Posterior cingulate gyrus (tissue), 11 donors: ENCODE measurements at regions not wholly inside any gene's neighbourhood (a gene's known extent, or its start where the extent isn't known, plus 50 kb on each side); places are given as distances from the start of the nearest gene placed in this dataset.

Experiments used
- DNase-seq, 10 donors: peaks; one replicate each; pipeline versions ENCODE4 v3.0.0 to v3.0.0-alpha.2; 2020 to 2021; ENCODE audit warnings: mixed read lengths in 3 of 10
- intact Hi-C: fragments of 100-400 bp; cut with DNase I; formaldehyde crosslinking; loops from one replicate; pipeline ENCODE4 v1.15.1; 2023

DNA sequence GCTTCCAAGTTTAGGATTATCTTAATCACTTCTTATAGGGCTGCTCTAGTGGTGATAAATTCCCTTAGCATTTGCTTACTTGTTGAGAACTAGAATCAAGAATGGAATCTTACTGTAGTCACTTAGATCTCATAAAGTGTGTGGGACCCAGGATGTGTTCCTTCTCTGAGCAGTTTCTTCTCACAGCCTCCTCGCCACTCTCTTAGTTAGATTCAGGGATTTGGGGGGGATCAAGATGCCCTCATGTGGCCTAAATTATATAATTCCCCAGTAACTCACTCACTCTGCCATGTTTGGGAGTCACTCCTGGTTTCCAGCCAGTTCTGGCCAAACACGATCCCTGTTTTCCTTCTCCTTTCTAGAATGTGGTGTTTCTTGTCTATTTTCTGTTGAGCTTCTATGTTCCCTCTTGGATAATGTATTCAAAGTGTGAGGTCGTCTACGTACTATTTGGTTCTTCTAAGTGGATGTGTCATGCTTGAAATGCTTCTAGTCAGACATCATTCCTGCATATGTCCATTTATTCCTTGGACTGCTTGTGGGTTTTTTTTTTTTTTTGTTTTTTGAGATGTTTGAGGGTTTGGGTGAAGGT is 414.9 kb upstream of the SYT4 start:
- DNase-seq: no peak

DNA sequence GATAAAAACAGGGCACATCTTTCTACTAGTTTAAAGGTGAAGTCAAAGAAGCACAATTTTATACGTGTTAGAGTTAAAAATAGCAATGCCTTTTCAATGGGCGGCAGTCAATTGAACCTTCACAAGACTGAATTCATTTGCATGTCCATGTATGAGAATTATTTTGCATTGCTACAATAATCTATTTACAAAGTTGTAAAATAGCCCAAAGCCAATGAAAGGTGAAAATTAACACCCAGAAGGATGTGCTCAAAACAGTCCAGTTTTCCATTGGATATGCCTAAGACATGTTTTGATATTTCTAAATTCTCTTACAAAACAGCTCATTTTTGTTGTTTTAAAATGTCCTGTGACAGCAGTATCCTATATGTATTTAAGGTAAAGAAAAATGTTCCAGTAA is 425.1 kb upstream of the SYT4 start:
- DNase-seq: no peak
- intact Hi-C loops: no loop called here

More for the DNA sequence above, 414.9 kb upstream of the SYT4 start:
- intact Hi-C loops: no loop called here

DNA sequence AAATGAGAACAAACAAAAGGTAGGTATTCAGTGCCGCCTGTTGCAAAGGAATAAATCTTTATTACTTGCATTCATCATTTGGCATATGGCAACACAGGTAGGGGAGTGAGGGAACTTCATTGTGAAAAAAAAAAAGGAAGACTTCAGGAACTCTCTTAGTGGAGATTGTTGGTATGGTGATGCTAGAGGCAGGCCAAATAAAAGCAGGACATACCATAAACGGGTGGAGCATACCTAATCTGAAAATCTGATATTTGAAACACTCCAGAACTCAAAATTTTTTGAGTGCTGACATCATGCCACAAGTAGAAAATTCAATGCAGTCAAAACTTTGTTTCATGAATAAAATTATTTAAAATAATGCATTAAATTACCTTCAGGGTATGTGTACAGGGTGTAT is 425.8 kb upstream of the SYT4 start:
- intact Hi-C loops: no loop called here
- no peak for DNase-seq

DNA sequence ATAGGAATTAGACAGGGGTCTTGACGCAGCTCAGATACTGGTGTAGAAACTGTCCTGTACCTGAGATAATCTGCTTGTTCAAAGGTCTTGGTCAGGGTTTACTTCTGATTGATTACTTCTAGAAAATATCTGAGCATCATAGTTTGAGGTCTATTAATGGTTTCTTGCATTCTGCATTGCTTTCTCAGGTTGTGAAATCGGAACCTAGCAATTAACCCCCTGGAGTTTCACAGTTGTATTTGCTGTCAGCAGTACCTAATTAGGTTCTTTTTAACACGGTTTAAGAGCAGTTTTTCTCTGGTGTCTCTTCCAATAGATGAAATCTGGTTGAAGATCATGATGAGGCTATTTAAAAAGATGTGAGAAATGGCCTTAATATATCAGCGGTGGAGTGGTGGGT is 428.6 kb upstream of the SYT4 start:
- DNase-seq: no peak
- intact Hi-C loops: no loop called here

DNA sequence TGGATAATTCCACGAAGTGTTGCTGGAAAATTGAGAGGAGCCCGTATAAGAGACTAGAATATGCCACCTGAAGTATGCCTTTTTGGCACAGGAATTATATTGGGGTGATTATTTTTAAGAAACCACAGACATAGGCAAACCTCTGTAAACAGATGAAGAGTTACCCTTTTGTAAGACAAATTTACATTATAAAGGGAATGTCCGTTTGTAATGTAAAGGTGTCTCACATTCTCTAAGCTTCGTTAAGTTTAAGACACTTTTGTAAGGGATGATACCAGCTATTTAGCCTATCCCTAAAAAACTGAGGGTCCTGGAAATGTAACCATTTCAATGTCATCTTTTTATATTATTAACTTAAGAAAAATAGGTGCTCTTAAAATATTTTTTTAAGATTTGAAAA is 432.8 kb upstream of the SYT4 start:
- no peak for DNase-seq

DNA sequence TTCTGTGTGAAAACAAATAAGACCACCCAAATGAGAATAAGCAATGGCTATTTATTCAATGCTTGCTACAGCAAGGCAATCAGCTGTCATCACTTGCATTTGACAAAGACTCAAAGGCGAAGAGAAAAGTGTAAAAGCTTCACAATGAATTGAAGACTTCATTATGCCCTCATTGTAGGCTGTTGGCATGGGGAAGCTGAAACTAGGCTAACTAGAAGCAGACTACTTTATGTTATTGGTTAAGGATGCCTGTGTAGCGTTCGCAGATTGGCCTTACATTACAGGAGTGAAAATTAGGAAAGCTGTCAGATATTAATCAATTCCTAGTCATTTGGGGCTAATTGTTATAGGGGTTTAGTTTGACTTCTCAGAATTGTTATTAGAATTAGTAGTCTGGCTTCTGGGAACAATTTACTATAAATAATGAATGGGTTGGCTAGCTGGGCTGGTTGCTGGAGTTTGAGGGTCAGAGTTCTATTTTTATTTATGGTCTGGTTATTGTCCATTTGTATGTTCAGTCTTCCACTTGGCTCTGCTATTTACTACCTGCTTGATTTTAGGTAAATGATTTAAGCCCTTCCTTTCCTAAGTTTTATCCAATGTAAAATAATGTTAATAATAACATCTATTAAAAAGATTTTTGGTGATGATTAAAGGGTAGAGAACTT is 437.2 kb upstream of the SYT4 start:
- no peak for DNase-seq
- intact Hi-C loops: no loop called here

More for the DNA sequence above, 432.8 kb upstream of the SYT4 start:
- intact Hi-C loops: no loop called here

DNA sequence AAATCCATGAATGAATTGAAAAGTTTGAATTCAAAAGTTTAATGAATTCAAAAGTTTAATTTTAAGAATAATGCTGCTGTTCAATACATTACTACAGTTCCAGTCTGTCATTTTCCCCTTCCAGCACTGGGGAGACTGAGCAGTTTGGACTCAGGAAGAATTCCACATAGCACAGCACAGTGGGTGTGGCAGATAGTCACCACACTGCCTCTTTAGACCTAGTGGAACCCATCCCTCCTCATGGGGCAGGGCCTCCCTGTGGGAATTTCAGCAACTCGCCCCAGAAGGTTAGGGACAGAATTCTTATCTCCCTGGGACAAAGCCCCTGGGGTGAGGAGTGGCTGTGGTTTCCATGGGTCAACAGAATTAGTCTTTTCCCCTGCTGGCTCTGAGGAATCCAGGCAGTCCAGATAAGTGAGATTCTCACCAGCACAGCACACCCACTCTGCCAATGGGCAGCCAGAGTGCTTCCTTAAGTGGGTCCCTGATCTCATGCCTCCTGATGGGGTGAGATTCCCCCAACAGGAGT is 442.0 kb upstream of the SYT4 start:
- DNase-seq: no peak
- intact Hi-C loops: no loop called here

DNA sequence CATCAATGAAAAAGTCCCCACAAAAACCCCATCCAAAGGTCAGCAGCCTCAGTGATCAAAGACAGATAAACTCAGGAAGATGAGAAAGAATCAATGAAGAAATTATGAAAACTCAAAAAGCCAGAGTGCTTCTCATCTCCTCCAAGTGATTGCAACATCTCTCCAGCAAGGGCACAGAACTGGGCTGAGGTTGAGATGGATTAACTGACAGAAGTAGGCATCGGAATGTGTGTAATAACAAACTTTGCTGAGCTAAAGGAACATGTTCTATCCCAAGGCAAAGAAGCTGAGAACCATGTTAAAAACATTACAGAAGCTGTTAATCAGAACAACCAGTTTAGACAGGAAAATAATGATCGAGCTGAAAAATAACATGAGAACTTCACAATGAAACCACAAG is 442.8 kb upstream of the SYT4 start:
- no peak for DNase-seq
- intact Hi-C loops: no loop called here

DNA sequence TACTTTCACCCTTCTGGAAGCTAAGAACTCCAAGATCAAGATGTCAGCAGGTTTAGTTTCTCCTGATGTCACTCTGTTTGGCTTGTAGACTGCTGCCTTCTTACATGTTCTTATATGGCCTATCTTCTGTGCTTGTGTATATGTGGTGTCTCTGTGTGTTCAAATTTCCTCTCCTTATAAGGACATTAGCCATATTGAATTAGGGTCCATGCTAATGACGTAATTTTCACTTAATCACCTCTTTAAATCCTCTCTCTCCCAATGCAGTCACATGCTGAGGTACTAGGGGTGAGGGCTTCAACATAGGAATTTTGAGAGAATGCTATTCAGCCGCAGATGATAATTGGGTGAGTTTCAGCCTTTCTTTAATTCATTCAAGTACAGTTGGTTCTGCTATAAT is 458.3 kb upstream of the SYT4 start:
- no peak for DNase-seq
- intact Hi-C loops: no loop called here

DNA sequence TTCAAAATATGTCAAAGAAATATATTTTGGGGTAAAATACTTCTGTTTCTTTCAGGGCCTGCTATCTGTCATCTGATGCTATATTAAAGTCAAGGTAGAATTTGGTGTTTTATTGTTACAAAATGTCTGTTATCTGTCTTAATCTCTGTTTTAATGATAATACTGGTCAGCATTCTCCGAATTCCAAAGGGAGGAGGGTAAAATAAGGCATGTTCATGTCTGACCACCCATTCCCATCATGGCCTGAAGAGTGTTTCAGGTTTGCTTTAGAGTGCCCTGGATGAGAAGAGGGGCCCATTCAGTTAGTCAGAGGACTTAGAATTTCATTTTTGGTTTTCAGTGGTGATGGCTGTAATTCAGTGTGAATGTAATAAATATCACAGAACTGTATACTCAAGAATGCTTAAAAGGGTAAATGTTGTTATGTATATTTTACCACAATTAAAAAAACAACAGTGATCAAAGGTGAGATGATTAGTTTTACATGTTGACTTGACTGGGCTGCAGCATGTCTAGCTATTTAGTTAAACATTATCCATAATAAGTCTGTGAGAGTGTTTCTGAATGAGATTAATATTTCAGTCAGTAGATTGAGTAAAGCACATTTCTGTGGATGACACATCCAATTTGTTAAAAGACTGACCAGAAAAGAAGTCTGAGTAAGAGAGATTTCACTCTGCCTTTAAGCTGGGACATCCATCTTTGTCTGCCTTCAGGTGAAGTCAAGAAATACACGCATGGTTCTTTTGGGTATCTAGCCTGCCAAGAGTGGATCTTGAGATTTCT is 467.9 kb upstream of the SYT4 start:
- no peak for DNase-seq
- intact Hi-C loops: no loop called here

DNA sequence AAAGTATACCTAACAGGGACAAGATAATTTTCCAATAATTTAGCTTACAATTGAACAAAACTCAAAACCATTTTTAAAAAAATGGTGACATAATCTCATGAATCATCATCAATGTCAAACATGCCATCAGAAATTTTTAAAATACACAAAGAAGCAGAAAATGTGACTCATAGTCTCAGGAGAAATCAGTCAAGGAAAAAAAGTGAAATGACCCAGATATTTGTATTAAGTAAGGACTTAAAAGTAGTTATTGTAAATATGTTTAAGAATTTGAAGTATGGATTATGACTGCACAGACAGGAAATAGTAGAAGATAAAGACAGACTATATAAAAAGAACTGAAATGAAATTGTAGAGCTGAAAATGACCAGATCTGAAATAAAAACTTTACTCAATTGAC is 473.9 kb upstream of the SYT4 start:
- DNase-seq: no peak
- intact Hi-C loops: no loop called here

DNA sequence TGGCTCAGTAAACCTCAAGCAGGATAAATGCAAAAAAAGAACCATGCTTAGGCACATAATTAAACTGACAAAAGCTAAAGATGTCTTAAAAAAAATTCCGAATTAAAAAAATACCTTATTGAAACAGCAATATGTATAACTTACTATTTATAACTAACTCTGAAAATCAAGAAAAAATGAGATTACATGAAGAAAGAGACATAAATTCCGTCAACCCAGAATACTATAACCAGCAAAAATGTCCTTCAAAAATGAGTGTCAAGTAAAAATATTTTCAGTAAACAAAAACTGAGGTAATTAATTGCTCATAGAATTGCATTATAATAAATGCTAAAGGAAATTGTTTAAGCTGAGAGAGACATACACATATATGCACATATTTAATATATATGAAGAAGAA is 474.5 kb upstream of the SYT4 start:
- no peak for DNase-seq
- intact Hi-C loops: no loop called here

DNA sequence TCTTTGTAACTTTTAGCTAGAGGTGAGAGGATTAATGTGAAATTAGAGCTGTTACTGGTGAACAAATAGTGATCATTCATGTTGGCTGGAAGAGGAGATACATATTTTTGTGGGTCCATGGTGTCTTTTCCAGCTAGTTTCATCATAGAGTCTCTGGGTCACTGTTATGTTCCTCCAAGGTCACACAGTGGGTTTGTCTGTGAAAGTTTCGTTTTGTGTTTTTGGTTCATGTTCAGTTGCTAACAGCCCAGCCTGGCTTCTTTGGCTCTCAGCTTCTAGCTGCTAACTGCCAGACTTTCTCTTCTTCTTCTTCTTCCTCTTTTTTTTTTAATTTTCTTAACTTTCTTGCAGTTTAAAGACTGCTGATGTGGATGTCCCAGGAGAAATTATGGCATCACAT is 480.0 kb upstream of the SYT4 start:
- no peak for DNase-seq
- intact Hi-C loops: no loop called here

DNA sequence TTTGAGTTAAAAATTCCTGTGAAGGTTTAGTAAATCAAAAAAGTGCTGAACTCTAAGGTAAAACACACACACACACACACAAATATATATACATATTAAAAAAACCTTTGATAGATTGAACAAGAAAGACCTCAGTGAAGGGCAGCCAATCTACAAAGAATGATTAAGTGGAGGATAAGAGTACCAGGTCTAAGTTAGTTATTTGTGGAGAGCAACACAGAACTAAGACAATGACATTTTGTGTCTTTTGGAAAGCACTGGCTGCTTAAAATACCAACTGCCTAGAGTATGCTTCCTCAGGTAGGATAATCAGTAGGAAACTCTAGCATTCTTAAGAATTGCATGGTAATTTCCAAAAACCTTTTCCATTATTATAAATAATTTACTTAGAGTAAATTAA is 481.4 kb upstream of the SYT4 start:
- no peak for DNase-seq
- intact Hi-C loops: no loop called here

DNA sequence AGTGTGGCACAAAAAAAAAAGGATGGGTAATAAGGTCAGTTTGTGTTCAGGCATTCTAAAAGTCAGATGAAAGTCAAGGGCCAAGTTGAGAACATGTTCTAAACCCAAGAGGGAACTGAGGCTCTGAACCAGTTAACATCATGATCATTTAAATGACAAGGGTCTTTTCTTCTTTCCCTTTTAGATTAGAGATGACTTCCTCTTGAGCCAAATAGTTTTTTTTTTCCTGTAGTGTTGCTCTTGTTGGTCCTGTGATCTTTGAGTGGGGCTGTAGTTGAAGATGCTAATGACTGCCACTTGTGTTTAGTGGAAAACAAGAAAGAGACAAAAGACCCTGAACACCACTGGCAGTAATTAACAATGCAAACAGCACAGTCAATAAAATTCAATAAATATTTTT is 482.7 kb upstream of the SYT4 start:
- intact Hi-C loops: no loop called here

DNA sequence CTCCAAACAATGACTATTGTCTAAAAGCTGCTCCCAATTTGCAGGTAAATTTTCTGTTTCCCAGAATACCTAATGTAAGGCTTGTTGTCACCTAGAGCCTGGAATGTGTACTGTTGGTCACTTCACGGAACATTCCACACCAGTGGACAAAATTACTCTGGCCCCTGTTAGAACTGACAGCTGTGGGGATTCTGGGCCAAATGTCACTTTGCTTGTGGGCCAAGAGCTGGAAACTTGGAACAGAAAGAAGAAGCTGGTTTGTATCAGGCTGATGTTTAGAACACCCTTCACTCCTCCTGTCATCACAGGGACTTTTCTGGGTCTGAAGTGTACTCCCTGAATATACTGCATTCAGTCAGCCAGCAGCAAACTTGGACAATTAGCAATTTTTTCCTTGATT is 495.6 kb upstream of the SYT4 start:
- intact Hi-C loops: no loop called here
- no peak for DNase-seq

More for the DNA sequence above, 482.7 kb upstream of the SYT4 start:
- DNase-seq: no peak

DNA sequence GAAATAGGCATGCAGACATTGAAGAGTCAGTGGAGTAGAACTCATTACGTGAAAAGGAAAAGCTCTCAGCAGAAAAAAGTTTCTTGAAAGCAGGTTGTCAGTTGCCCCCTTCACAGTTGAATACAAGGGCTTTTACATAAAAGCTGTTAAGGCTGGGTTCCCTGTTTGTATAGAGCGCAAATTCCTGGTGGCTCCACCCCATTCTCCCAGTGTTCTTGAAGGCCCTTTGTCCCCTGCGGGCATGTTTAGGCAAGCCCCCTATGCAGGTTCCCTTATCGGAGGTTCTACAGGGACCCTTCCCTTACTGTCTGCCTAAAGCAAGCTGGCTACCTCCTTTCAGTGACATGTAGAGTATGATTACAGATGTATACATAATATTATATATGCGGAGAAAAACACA is 497.2 kb upstream of the SYT4 start:
- intact Hi-C loops: no loop called here
- DNase-seq: no peak

DNA sequence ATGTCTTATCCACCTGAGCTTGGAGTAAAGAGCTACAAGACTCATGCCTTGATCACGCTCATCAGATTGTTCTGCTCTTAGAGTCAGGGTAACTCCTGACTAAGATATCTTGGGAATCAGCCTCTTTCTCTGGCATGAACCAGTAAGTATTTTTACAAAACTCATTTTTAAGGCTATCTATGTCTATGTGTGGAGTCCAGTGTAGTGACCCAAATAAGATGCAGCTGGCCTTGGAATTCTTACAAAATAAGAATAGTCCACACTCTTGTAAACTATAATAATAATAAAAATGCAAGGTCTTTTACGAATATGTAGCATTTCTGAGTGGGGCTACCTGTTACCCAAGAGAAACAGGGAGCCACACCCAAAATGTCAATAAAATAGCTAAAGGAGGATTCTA is 498.3 kb upstream of the SYT4 start:
- no peak for DNase-seq
- intact Hi-C loops: no loop called here

DNA sequence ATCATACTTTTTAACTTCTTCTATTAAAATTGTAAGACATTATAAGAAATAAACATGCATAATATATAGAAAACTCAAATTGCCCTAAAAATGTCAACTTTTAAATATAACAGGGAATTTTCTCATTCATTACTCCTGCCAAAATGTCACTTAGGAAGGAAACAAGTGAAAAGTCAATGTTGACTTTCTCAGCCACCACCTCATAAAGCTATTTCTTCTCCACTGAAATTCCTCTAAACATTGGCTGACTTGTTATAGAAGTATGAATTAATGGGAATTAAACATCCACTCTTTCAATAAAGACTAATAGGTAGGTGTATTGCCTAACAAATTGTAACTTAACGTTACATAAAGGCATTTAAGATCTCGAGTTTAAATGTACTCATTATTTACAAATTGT is 499.7 kb upstream of the SYT4 start:
- intact Hi-C loops: no loop called here
- no peak for DNase-seq

DNA sequence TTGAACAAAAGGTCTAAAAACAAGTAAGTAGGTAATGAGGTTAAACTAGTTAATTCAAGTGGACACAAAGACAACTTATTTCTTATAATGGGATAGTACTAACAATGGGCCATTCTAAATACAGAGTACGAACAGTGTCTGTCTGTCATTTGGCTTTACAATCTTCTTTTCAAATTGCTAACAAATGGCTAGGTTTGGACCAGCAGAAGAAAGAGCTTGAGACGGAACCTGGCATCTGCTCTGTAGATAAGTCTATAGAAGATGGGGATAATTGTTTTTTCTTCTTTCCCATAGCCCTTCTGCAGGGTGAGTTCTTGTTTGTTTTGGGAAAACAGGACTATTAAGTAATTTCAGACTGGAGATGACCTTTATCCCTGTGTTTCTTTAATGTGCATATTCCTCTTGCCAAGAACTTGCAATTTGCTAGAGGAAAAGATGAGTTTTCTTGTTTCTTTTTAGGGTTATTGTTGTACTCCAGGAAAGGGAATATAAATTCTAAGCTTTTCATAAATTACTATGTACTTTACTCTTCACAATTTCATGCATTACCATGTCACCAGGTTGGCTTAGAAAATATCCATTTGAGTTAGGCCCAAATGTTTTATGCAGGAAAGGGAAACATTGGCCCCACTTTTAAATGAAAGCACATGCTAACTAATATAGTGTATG is 500.5 kb upstream of the SYT4 start:
- no peak for DNase-seq

DNA sequence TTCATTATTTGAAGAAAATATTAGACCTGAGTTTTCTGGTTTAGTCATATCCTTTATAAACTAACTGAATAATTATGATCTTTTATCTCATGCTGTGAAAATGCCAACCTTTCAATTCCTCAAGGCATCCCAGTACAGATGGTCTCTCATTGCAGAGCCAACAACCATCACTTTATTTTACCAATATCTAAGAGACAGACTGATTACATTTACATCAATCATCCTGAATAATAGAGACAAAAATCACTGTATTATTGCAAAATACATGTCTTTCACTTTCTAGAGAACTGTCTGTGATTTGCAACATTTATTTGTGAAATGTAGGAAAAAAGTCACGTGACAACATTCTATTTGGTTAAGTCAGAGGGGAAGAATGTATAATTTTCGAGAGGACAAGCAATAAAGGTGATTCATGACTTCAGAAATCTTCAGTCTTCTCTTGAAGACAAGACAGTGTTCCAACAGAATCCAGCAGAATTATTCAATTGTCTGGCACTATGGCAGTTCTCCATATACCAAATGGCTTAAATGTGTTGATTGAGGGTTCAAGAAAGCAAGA is 503.6 kb upstream of the SYT4 start:
- intact Hi-C loops: loop anchor here (10.0 kb wide), 1 partner anchor 1604 kb away; no protein-coding TSS in a partner anchor

More for the DNA sequence above, 500.5 kb upstream of the SYT4 start:
- intact Hi-C loops: no loop called here

More for the DNA sequence above, 503.6 kb upstream of the SYT4 start:
- no peak for DNase-seq
